ENCODE measurements at regions not wholly inside any gene's neighbourhood (a gene's known extent, or its start where the extent isn't known, plus 50 kb on each side); places are given as distances from the start of the nearest gene placed in this dataset.

DNA sequence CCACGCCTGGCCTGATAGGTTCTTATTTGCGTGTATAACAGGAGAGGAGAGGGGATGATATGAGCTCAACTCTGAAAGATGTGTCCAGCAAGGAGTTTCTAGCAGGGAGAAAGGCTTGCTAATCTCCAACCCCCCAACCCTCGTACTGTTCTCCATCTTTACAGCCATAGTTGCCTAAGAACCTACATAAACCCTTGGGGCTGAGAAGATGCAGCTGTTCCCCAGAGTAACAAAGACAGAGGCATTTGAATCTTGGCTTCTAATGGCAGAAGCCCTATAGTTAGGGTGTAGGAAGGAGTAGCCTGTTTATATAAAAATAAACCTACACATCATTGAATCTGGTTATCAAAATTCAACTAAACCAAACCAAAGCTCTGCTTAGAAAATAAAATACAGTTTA lies 631.4 kb upstream of the SLC35B3 start:
- TF ChIP-seq, protein P1, sequence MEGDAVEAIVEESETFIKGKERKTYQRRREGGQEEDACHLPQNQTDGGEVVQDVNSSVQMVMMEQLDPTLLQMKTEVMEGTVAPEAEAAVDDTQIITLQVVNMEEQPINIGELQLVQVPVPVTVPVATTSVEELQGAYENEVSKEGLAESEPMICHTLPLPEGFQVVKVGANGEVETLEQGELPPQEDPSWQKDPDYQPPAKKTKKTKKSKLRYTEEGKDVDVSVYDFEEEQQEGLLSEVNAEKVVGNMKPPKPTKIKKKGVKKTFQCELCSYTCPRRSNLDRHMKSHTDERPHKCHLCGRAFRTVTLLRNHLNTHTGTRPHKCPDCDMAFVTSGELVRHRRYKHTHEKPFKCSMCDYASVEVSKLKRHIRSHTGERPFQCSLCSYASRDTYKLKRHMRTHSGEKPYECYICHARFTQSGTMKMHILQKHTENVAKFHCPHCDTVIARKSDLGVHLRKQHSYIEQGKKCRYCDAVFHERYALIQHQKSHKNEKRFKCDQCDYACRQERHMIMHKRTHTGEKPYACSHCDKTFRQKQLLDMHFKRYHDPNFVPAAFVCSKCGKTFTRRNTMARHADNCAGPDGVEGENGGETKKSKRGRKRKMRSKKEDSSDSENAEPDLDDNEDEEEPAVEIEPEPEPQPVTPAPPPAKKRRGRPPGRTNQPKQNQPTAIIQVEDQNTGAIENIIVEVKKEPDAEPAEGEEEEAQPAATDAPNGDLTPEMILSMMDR (conservative IDR thresholded peaks at IDR 0.05; ENCODE audit: low read depth, low read length), result no peak
- no peak for TF ChIP-seq EZH2 (IDR thresholded peaks at IDR 0.05; ENCODE audit: borderline replicate concordance, low read depth, low read length, poor library complexity, severe bottlenecking)

Measured in A673 (cell line).